GM21423 (cell line): ENCODE measurements at regions not wholly inside any gene's neighbourhood (a gene's known extent, or its start where the extent isn't known, plus 50 kb on each side); places are given as distances from the start of the nearest gene placed in this dataset.
"Not testable (repeated sequence)": the region's sequence is repeated elsewhere in the genome, so short reads cannot be mapped to it uniquely, and the experiment has no call there.

Experiments used
- ATAC-seq: cut with Tn5 transposase; IDR thresholded peaks from one replicate; pipeline ENCODE4 v1.9.1; 2021; ENCODE audit warnings: mild to moderate bottlenecking, moderate library complexity; ENCODE audit not compliant: unreplicated experiment

- ATAC-seq = no peak
These were observed 573.5 kb downstream of the DSC3 start for GRCh38 chr18:30469091-30469490.

- no peak for ATAC-seq
These were observed 577.4 kb downstream of the DSC3 start for GRCh38 chr18:30465096-30465495.

GRCh38 chr18:30457156-30457555 lies 585.4 kb downstream of the DSC3 start:
- ATAC-seq = no peak

- ATAC-seq = no peak
These were observed 586.8 kb downstream of the DSC3 start for GRCh38 chr18:30455741-30456140.

GRCh38 chr18:30454920-30455319 lies 587.6 kb downstream of the DSC3 start:
- ATAC-seq = no peak

GRCh38 chr18:30451981-30452380 lies 590.6 kb downstream of the DSC3 start:
- ATAC-seq = no peak

- no peak for ATAC-seq
These were observed 591.6 kb downstream of the DSC3 start for GRCh38 chr18:30450927-30451326.

- ATAC-seq = no peak
These were observed 595.9 kb downstream of the DSC3 start for GRCh38 chr18:30446605-30447004.

GRCh38 chr18:30444544-30444943 lies 598.0 kb downstream of the DSC3 start:
- no peak for ATAC-seq

- ATAC-seq = no peak
These were observed 602.2 kb downstream of the DSC3 start for GRCh38 chr18:30440351-30440750.

- no peak for ATAC-seq
These were observed 603.4 kb downstream of the DSC3 start for GRCh38 chr18:30439174-30439573.

- no peak for ATAC-seq
These were observed 610.2 kb downstream of the DSC3 start for GRCh38 chr18:30432349-30432748.

GRCh38 chr18:30419399-30419798 lies 623.1 kb downstream of the DSC3 start:
- not testable (repeated sequence) for ATAC-seq

GRCh38 chr18:30415903-30416302 lies 626.6 kb downstream of the DSC3 start:
- ATAC-seq = no peak

GRCh38 chr18:30409120-30409519 lies 633.4 kb downstream of the DSC3 start:
- no peak for ATAC-seq

GRCh38 chr18:30406728-30407127 lies 635.8 kb downstream of the DSC3 start:
- ATAC-seq = no peak

GRCh38 chr18:30405038-30405437 lies 637.5 kb downstream of the DSC3 start:
- ATAC-seq = no peak

GRCh38 chr18:30404422-30404821 lies 638.1 kb downstream of the DSC3 start:
- no peak for ATAC-seq

- no peak for ATAC-seq
These were observed 639.3 kb downstream of the DSC3 start for GRCh38 chr18:30403278-30403677.

GRCh38 chr18:30387401-30387800 lies 655.1 kb downstream of the DSC3 start:
- ATAC-seq = no peak

- no peak for ATAC-seq
These were observed 655.9 kb downstream of the DSC3 start for GRCh38 chr18:30386624-30387023.

GRCh38 chr18:30385684-30386083 lies 656.9 kb downstream of the DSC3 start:
- no peak for ATAC-seq

GRCh38 chr18:30381826-30382225 lies 660.7 kb downstream of the DSC3 start:
- no peak for ATAC-seq

GRCh38 chr18:30378097-30378496 lies 664.4 kb downstream of the DSC3 start:
- no peak for ATAC-seq
